ENCODE measurements at regions not wholly inside any gene's neighbourhood (a gene's known extent, or its start where the extent isn't known, plus 50 kb on each side); places are given as distances from the start of the nearest gene placed in this dataset.

- no peak for TF ChIP-seq EZH2 (IDR thresholded peaks at IDR 0.05; ENCODE audit: low read depth, unreplicated experiment)
- TF ChIP-seq CREB1 (CRISPR knock-in tag; IDR thresholded peaks at IDR 0.05; ENCODE audit: low read depth), result no peak
- no peak for TF ChIP-seq CTCF (conservative IDR thresholded peaks at IDR 0.05; ENCODE audit: low read depth in 2 of 2)
- no peak for TF ChIP-seq REST (IDR thresholded peaks at IDR 0.05; ENCODE audit: unreplicated experiment)
- TF ChIP-seq ETS1 (IDR thresholded peaks at IDR 0.05), result no peak
- no peak for TF ChIP-seq POLR2AphosphoS5 (IDR thresholded peaks at IDR 0.05; ENCODE audit: low read depth)
- TF ChIP-seq ZNF331 (CRISPR knock-in tag; IDR thresholded peaks at IDR 0.05; ENCODE audit: low read depth), result no peak
- TF ChIP-seq JUNB (IDR thresholded peaks at IDR 0.05; ENCODE audit: unreplicated experiment), result no peak
- no peak for TF ChIP-seq EZH2phosphoT487 (IDR thresholded peaks at IDR 0.05; ENCODE audit: unreplicated experiment)
- no peak for TF ChIP-seq ZNF114 (CRISPR knock-in tag; IDR thresholded peaks at IDR 0.05)
- TF ChIP-seq STAT1 (IDR thresholded peaks at IDR 0.05; ENCODE audit: unreplicated experiment), result no peak
Measured at GRCh38 chr3:82807781-82808180, 1046.3 kb upstream of the GBE1 start.
